HAP-1 (cell line): ENCODE measurements at regions not wholly inside any gene's neighbourhood (a gene's known extent, or its start where the extent isn't known, plus 50 kb on each side); places are given as distances from the start of the nearest gene placed in this dataset.

Experiments
- DNase-seq, 2 experiments: peaks; one replicate each; pipeline ENCODE4 v3.0.0-alpha.2; 2016 to 2020; ENCODE audit warnings: low spot score in 2 of 2
- H3K27me3 ChIP-seq: fragments of 250-450 bp; sonication (Bioruptor Pico); 2 replicates; pipeline ENCODE4 v1.5.1; 2020; ENCODE audit warnings: low read depth, mild to moderate bottlenecking, moderate library complexity
- H3K36me3 ChIP-seq: fragments of 250-450 bp; sonication (Bioruptor Pico); replicated peaks from 2 replicates; pipeline ENCODE4 v1.5.1; 2020; ENCODE audit warnings: mild to moderate bottlenecking
- H3K4me1 ChIP-seq: fragments of 250-450 bp; sonication (Bioruptor Pico); 2 replicates; pipeline ENCODE4 v1.5.1; 2020; ENCODE audit warnings: mild to moderate bottlenecking
- H3K4me3 ChIP-seq: fragments of 250-450 bp; sonication (Bioruptor Pico); 2 replicates; pipeline ENCODE4 v1.5.1; 2020; ENCODE audit warnings: mild to moderate bottlenecking, moderate library complexity
- H3K9me3 ChIP-seq: fragments of 250-450 bp; sonication (Bioruptor Pico); 2 replicates; pipeline ENCODE4 v1.5.1; 2020; ENCODE audit warnings: mild to moderate bottlenecking, moderate library complexity
- in situ Hi-C: fragments of 300-500 bp; cut with MboI; formaldehyde crosslinking; loops from 3 replicates; pipeline ENCODE4 v1.14.3; 2020; ENCODE audit warnings: low sequenced_read_pairs, inconsistent platforms, mixed read lengths

GRCh38 chr12:46468813-46469212, 96.2 kb upstream of the SLC38A2 start:
- 0 out of 2 replicates have a peak, but pooled peaks cover 4% of the 10 kb centered on the region for H3K27me3 ChIP-seq
- H3K4me3 ChIP-seq: no peak overlapping the region
- H3K4me1 ChIP-seq: no peaks in the 10 kb centered on the region
- H3K9me3 ChIP-seq: no peaks in the 10 kb centered on the region
- no peaks in the 10 kb centered on the region for H3K36me3 ChIP-seq
- in situ Hi-C loops: no loop called here
- no peak for DNase-seq

GRCh38 chr12:46468160-46468559, 95.6 kb upstream of the SLC38A2 start:
- Histone ChIP-seq H3K4me3 (no peak overlapping the region), H3K4me1 (no peaks in the 10 kb centered on the region), H3K36me3 (no peaks in the 10 kb centered on the region), H3K27me3 (peaks cover 4% of the 10 kb centered on the region; the same call in 1 of the 2 replicates), H3K9me3 (no peaks in the 10 kb centered on the region)
- in situ Hi-C loops: no loop called here
- no peak for DNase-seq

GRCh38 chr12:46465307-46465706, 92.7 kb upstream of the SLC38A2 start:
- in situ Hi-C loops: no loop called here
- Histone ChIP-seq H3K27me3 (peaks cover 4% of the 10 kb centered on the region; the same call in 1 of the 2 replicates), H3K36me3 (no peaks in the 10 kb centered on the region), H3K4me3 (no peak overlapping the region), H3K4me1 (no peaks in the 10 kb centered on the region), H3K9me3 (no peaks in the 10 kb centered on the region)
- DNase-seq: no peak

- DNase-seq: no peak
Observed at GRCh38 chr12:46464863-46465262, 92.3 kb upstream of the SLC38A2 start.

GRCh38 chr12:46462641-46463355, 90.2 kb upstream of the SLC38A2 start:
- Histone ChIP-seq H3K4me3 (no peak overlapping the region), H3K36me3 (no peaks in the 10 kb centered on the region), H3K9me3 (no peaks in the 10 kb centered on the region), H3K4me1 (no peaks in the 10 kb centered on the region), H3K27me3 (peaks cover 4% of the 10 kb centered on the region; the same call in 1 of the 2 replicates)
- DNase-seq: no peak
- in situ Hi-C loops: no loop called here

More at GRCh38 chr12:46464863-46465262, 92.3 kb upstream of the SLC38A2 start:
- Histone ChIP-seq H3K9me3 (no peaks in the 10 kb centered on the region), H3K4me3 (no peak overlapping the region), H3K27me3 (peaks cover 4% of the 10 kb centered on the region; the same call in 1 of the 2 replicates), H3K4me1 (no peaks in the 10 kb centered on the region), H3K36me3 (no peaks in the 10 kb centered on the region)
- in situ Hi-C loops: no loop called here

GRCh38 chr12:46461907-46462640, 89.5 kb upstream of the SLC38A2 start:
- no peaks in the 10 kb centered on the region for H3K9me3 ChIP-seq
- in situ Hi-C loops: no loop called here
- H3K36me3 ChIP-seq: no peaks in the 10 kb centered on the region
- DNase-seq: no peak
- H3K27me3 ChIP-seq: peaks cover under 1% of the 10 kb centered on the region; the same call in 1 of the 2 replicates
- H3K4me1 ChIP-seq: no peaks in the 10 kb centered on the region
- no peak overlapping the region for H3K4me3 ChIP-seq

- Histone ChIP-seq H3K4me3 (no peak overlapping the region), H3K9me3 (no peaks in the 10 kb centered on the region), H3K36me3 (no peaks in the 10 kb centered on the region), H3K27me3 (peaks cover 4% of the 10 kb centered on the region; the same call in 1 of the 2 replicates), H3K4me1 (no peaks in the 10 kb centered on the region)
- no peak for DNase-seq
- in situ Hi-C loops: no loop called here
Observed at GRCh38 chr12:46461459-46461858, 88.9 kb upstream of the SLC38A2 start.

- DNase-seq: no peak
- Histone ChIP-seq H3K4me3 (no peak overlapping the region), H3K27me3 (peaks cover 4% of the 10 kb centered on the region; the same call in 1 of the 2 replicates), H3K9me3 (no peaks in the 10 kb centered on the region), H3K4me1 (no peaks in the 10 kb centered on the region), H3K36me3 (no peaks in the 10 kb centered on the region)
- in situ Hi-C loops: no loop called here
Observed at GRCh38 chr12:46460682-46461210, 88.2 kb upstream of the SLC38A2 start.

GRCh38 chr12:46459861-46460545, 87.4 kb upstream of the SLC38A2 start:
- Histone ChIP-seq H3K36me3 (no peaks in the 10 kb centered on the region), H3K9me3 (no peaks in the 10 kb centered on the region), H3K27me3 (peaks cover 4% of the 10 kb centered on the region; the same call in 1 of the 2 replicates), H3K4me1 (no peaks in the 10 kb centered on the region), H3K4me3 (no peak overlapping the region)
- in situ Hi-C loops: no loop called here
- no peak for DNase-seq

GRCh38 chr12:46459111-46459510, 86.5 kb upstream of the SLC38A2 start:
- H3K36me3 ChIP-seq: no peaks in the 10 kb centered on the region
- H3K4me1 ChIP-seq: no peaks in the 10 kb centered on the region
- no peaks in the 10 kb centered on the region for H3K9me3 ChIP-seq
- in situ Hi-C loops: no loop called here
- peaks cover 4% of the 10 kb centered on the region; the same call in 1 of the 2 replicates for H3K27me3 ChIP-seq
- H3K4me3 ChIP-seq: no peak overlapping the region
- DNase-seq: no peak

- in situ Hi-C loops: no loop called here
- DNase-seq: no peak
- peaks cover 4% of the 10 kb centered on the region; the same call in 1 of the 2 replicates for H3K27me3 ChIP-seq
- no peaks in the 10 kb centered on the region for H3K9me3 ChIP-seq
- H3K4me1 ChIP-seq: no peaks in the 10 kb centered on the region
- H3K36me3 ChIP-seq: no peaks in the 10 kb centered on the region
- no peak overlapping the region for H3K4me3 ChIP-seq
Observed at GRCh38 chr12:46458500-46459102, 86.0 kb upstream of the SLC38A2 start.

GRCh38 chr12:46457958-46458357, 85.4 kb upstream of the SLC38A2 start:
- peaks cover 4% of the 10 kb centered on the region; the same call in 1 of the 2 replicates for H3K27me3 ChIP-seq
- no peaks in the 10 kb centered on the region for H3K9me3 ChIP-seq
- H3K4me1 ChIP-seq: no peaks in the 10 kb centered on the region
- H3K4me3 ChIP-seq: no peak overlapping the region
- in situ Hi-C loops: no loop called here
- DNase-seq: no peak
- no peaks in the 10 kb centered on the region for H3K36me3 ChIP-seq
